CD14-positive monocyte (primary cell): ENCODE measurements at regions not wholly inside any gene's neighbourhood (a gene's known extent, or its start where the extent isn't known, plus 50 kb on each side); places are given as distances from the start of the nearest gene placed in this dataset.
A peak's percentile ranks its signal among the peaks of the same experiment; 100 is the strongest.

ENCODE experiments used
- DNase-seq, 3 donors: peaks; one replicate each; pipeline ENCODE4 v3.0.0-alpha.2; 2011 to 2022
- H2AFZ ChIP-seq: 2 replicates; pipeline ENCODE4 v1.6.0; 2012; ENCODE audit warnings: mild to moderate bottlenecking, low read depth, low read length, inconsistent platforms; ENCODE audit not compliant: insufficient read depth, poor library complexity, severe bottlenecking
- H3K27ac ChIP-seq, 2 donors: 1 replicate in 1 of 2; 2 replicates in 1 of 2; pipeline ENCODE4 v1.5.1; 2012 to 2013; ENCODE audit warnings: low read length in 2 of 2, control low read depth in 1 of 2, inconsistent platforms in 1 of 2, low read depth in 1 of 2, mild to moderate bottlenecking in 1 of 2
- H3K27me3 ChIP-seq, 2 donors: one replicate each; pipeline versions ENCODE4 v1.6.0 to v1.6.1; 2011 to 2013; ENCODE audit warnings: low read length in 2 of 2; ENCODE audit not compliant: control insufficient read depth in 2 of 2, insufficient read depth in 2 of 2
- H3K36me3 ChIP-seq, 2 donors: replicated peaks in 1 of 2; 1 replicate in 1 of 2; 2 replicates in 1 of 2; pipeline versions ENCODE4 v1.5.1 to v1.6.1; 2012 to 2013; ENCODE audit warnings: low read length in 2 of 2, control low read depth in 1 of 2, inconsistent platforms in 1 of 2, mild to moderate bottlenecking in 1 of 2; ENCODE audit not compliant: insufficient read depth in 2 of 2, control insufficient read depth in 1 of 2
- H3K4me1 ChIP-seq, 2 donors: 1 replicate in 1 of 2; 2 replicates in 1 of 2; pipeline versions ENCODE4 v1.5.1 to v1.6.1; 2012 to 2013; ENCODE audit warnings: low read length in 2 of 2, control low read depth in 1 of 2, inconsistent platforms in 1 of 2, mild to moderate bottlenecking in 1 of 2, moderate library complexity in 1 of 2; ENCODE audit not compliant: insufficient read depth in 2 of 2, control insufficient read depth in 1 of 2
- H3K4me2 ChIP-seq: replicated peaks from 2 replicates; pipeline ENCODE3; 2012; ENCODE audit warnings: low read length, moderate library complexity, mild to moderate bottlenecking; ENCODE audit not compliant: poor library complexity, severe bottlenecking; ENCODE audit errors: extremely low read depth
- H3K4me3 ChIP-seq, 3 experiments: fragments of 200-600 bp in 1 of 3; sonication (generic) in 1 of 3; replicated peaks in 1 of 3; 1 replicate in 2 of 3; 2 replicates in 1 of 3; pipeline ENCODE4 v1.5.1; 2011 to 2013; ENCODE audit warnings: low read length in 3 of 3, mild to moderate bottlenecking in 3 of 3, control low read depth in 2 of 3, low read depth in 2 of 3, inconsistent platforms in 1 of 3, moderate library complexity in 1 of 3
- H3K79me2 ChIP-seq: 2 replicates; pipeline ENCODE4 v1.6.0; 2012; ENCODE audit warnings: mild to moderate bottlenecking, control low read depth, inconsistent platforms, low read length, moderate library complexity; ENCODE audit not compliant: insufficient read depth
- H3K9ac ChIP-seq: 2 replicates; pipeline ENCODE4 v1.6.0; 2017; ENCODE audit warnings: low read length, mild to moderate bottlenecking; ENCODE audit not compliant: insufficient read depth, poor library complexity, severe bottlenecking
- H3K9me3 ChIP-seq, 2 donors: replicated peaks in 1 of 2; 1 replicate in 1 of 2; 2 replicates in 1 of 2; pipeline versions ENCODE4 v1.5.1 to v1.6.1; 2012 to 2013; ENCODE audit warnings: low read length in 2 of 2, control low read depth in 1 of 2; ENCODE audit not compliant: control insufficient read depth in 1 of 2, insufficient read depth in 1 of 2
- H4K20me1 ChIP-seq: 2 replicates; pipeline ENCODE4 v1.6.0; 2012; ENCODE audit warnings: mild to moderate bottlenecking, low read length, control low read depth, moderate library complexity; ENCODE audit not compliant: insufficient read depth
- H3K27ac Mint-ChIP-seq, 7 donors: one replicate each; pipeline ENCODE4 v1.8.0; 2020; ENCODE audit warnings: mild to moderate bottlenecking in 7 of 7, mixed read lengths in 7 of 7, moderate library complexity in 6 of 7, inconsistent platforms in 2 of 7
- H3K27me3 Mint-ChIP-seq, 3 donors: one replicate each; pipeline ENCODE4 v1.8.0; 2021 to 2022; ENCODE audit warnings: low read depth in 3 of 3, mild to moderate bottlenecking in 3 of 3, mixed read lengths in 3 of 3, moderate library complexity in 3 of 3, inconsistent platforms in 1 of 3
- H3K36me3 Mint-ChIP-seq, 2 donors: one replicate each; pipeline ENCODE4 v1.8.0; 2020; ENCODE audit warnings: mixed read lengths in 2 of 2, inconsistent platforms in 1 of 2, mild to moderate bottlenecking in 1 of 2
- H3K4me1 Mint-ChIP-seq: one replicate; pipeline ENCODE4 v1.8.0; 2020; ENCODE audit warnings: mild to moderate bottlenecking, mixed read lengths
- H3K4me3 Mint-ChIP-seq, 2 donors: one replicate each; pipeline ENCODE4 v1.8.0; 2020; ENCODE audit warnings: mild to moderate bottlenecking in 2 of 2, mixed read lengths in 2 of 2, moderate library complexity in 1 of 2
- H3K9me3 Mint-ChIP-seq, 7 donors: one replicate each; pipeline ENCODE4 v1.8.0; 2020 to 2022; ENCODE audit warnings: mixed read lengths in 7 of 7, mild to moderate bottlenecking in 6 of 7, moderate library complexity in 6 of 7, inconsistent platforms in 2 of 7
- WGBS: methylation state at CpG from one replicate; pipeline ENCODE4 v1.1.5; 2013; ENCODE audit warnings: missing lambda C conversion rate; ENCODE audit not compliant: insufficient coverage; 5-methylcytosine and 5-hydroxymethylcytosine counted together
- intact Hi-C, 2 donors: fragments of 100-400 bp; cut with micrococcal nuclease; formaldehyde crosslinking; loops; one replicate each; pipeline versions ENCODE4 v1.15.0 to v1.15.1; 2023
- TF ChIP-seq, protein P1 (sequence below): fragments of 200-600 bp; IDR thresholded peaks from one replicate; pipeline ENCODE4 v1.8.0; 2022; ENCODE audit warnings: antibody characterized with exemption, mild to moderate bottlenecking

DNA sequence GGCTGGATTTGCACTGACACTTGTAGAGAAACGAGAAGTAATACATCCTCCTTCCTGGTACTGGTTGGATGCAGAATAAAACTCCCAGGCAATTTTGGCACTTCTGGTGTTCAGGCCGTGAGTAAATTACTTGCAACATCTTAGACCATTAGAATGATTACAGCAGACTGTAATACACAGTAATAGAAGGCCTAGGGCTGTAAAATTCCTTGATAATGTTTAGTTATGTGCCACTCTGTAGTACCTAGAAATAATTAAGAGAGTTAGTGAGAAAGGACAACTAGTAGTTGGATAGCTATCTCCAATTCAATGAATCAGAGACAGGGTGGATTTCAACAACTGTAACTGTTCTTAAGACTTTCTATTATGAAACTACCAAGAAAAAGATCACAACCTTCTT, 356.3 kb upstream of the SETBP1 start:
- no peak overlapping the region for H3K4me3 Mint-ChIP-seq
- no peak overlapping the region for H3K4me3 ChIP-seq
- no peak overlapping the region for H3K4me2 ChIP-seq
- H3K9me3 Mint-ChIP-seq: peaks cover 0 to 8% (median 2%) of the 10 kb centered on the region in 7 donors
- no peak overlapping the region for H3K27ac Mint-ChIP-seq
- H3K36me3 ChIP-seq: no peaks in the 10 kb centered on the region
- no peaks in the 10 kb centered on the region for H4K20me1 ChIP-seq
- no peak overlapping the region for H3K27ac ChIP-seq
- no CpG with 5 or more reads among the region's 2 CpGs for whole genome bisulfite sequencing
- H3K9ac ChIP-seq: no peak overlapping the region
- no peaks in the 10 kb centered on the region for H3K9me3 ChIP-seq
- DNase-seq: no peak
- TF ChIP-seq, protein P1, sequence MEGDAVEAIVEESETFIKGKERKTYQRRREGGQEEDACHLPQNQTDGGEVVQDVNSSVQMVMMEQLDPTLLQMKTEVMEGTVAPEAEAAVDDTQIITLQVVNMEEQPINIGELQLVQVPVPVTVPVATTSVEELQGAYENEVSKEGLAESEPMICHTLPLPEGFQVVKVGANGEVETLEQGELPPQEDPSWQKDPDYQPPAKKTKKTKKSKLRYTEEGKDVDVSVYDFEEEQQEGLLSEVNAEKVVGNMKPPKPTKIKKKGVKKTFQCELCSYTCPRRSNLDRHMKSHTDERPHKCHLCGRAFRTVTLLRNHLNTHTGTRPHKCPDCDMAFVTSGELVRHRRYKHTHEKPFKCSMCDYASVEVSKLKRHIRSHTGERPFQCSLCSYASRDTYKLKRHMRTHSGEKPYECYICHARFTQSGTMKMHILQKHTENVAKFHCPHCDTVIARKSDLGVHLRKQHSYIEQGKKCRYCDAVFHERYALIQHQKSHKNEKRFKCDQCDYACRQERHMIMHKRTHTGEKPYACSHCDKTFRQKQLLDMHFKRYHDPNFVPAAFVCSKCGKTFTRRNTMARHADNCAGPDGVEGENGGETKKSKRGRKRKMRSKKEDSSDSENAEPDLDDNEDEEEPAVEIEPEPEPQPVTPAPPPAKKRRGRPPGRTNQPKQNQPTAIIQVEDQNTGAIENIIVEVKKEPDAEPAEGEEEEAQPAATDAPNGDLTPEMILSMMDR: no peak
- no peak overlapping the region for H2AFZ ChIP-seq
- H3K27me3 ChIP-seq: no peaks in the 10 kb centered on the region
- H3K27me3 Mint-ChIP-seq: peaks cover 0 to 3% (median 1%) of the 10 kb centered on the region in 3 donors
- no peaks in the 10 kb centered on the region for H3K79me2 ChIP-seq
- H3K4me1 ChIP-seq: no peaks in the 10 kb centered on the region
- intact Hi-C loops: no loop called here
- H3K36me3 Mint-ChIP-seq: no peaks in the 10 kb centered on the region
- H3K4me1 Mint-ChIP-seq: no peaks in the 10 kb centered on the region

DNA sequence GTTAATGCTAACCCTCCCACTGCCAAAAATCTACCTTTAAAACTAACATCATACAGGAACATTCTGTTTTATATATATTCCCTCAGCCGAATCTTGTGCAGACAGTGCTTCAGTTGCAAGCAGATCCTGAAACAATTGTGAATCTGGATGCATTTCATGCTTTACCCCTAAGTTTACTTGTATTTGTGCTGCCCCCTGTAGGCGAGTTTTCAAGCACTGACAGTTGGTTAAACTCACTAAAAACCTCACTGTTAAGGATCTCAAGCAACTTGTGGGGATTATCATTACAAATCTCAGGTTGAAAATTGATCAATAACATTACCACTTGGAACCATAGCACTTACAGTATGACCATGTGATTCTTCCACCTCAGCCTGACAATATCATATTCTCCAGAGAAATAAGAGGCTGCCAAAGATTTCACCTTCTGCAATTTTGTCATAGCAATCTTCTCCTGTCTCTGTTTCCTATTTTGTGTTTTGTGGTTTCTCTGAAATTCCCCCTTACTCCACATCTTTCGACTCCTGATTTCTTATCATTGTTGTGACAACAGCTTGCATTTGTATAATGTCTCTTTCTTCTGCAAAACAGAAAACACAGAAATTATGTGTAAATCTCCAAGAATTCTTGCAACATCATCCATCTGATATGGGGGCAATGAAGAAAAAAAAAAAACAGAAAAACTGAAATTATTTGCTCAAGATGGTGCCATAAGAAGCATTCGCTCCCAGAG, 354.6 kb upstream of the SETBP1 start:
- WGBS: 88% methylated on average over 1 of the region's 4 CpGs
- no peaks in the 10 kb centered on the region for H3K9me3 ChIP-seq
- no peak for DNase-seq
- H2AFZ ChIP-seq: no peak overlapping the region
- Mint-ChIP-seq H3K36me3 (no peaks in the 10 kb centered on the region), H3K27ac (no peak overlapping the region), H3K27me3 (peaks cover 0 to 3% (median 1%) of the 10 kb centered on the region in 3 donors), H3K4me1 (no peaks in the 10 kb centered on the region), H3K9me3 (peaks cover 0 to 5% (median 2%) of the 10 kb centered on the region in 7 donors), H3K4me3 (no peak overlapping the region)
- H3K9ac ChIP-seq: no peak overlapping the region
- H3K27ac ChIP-seq: no peak overlapping the region
- H3K36me3 ChIP-seq: no peaks in the 10 kb centered on the region
- intact Hi-C loops: no loop called here
- no peaks in the 10 kb centered on the region for H3K79me2 ChIP-seq
- TF ChIP-seq, protein P1: peak; percentile 38
- no peak overlapping the region for H3K4me2 ChIP-seq
- H3K4me3 ChIP-seq: no peak overlapping the region
- no peaks in the 10 kb centered on the region for H4K20me1 ChIP-seq
- H3K27me3 ChIP-seq: no peaks in the 10 kb centered on the region
- H3K4me1 ChIP-seq: no peaks in the 10 kb centered on the region
